ENCODE measurements at regions not wholly inside any gene's neighbourhood (a gene's known extent, or its start where the extent isn't known, plus 50 kb on each side); places are given as distances from the start of the nearest gene placed in this dataset.

DNA sequence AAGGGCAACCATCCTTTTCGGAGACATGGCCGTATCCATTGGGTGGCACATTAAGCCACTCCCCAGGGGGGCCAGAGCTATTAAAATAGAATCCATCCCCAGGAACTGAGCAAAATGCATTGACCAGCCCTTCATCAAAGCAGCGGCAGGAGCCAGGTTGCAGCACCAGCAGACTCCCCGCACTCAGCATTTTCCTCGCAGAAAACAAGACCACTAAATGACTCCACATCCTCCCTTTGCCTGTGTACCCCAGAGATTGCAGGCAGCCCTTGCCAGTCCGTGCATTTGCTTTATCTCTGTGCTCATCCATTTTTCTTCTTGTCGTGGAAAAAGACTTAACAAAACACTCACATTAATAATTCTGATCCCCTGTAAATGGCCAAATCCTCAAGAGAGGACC lies 144.4 kb upstream of the LARGE1 start:
- H3K9me3 ChIP-seq (replicated peaks; ENCODE audit: control insufficient read depth, insufficient read depth, low read length), result peaks cover 13% of the 10 kb centered on the region
- TF ChIP-seq MYC (IDR thresholded peaks at IDR 0.05; ENCODE audit: low read depth, low read length) (no peak), FOS (IDR thresholded peaks at IDR 0.05; ENCODE audit: borderline replicate concordance, insufficient read depth, low read length) (no peak), POLR2A (IDR thresholded peaks at IDR 0.05; ENCODE audit: low read depth, low read length) (no peak), POLR2AphosphoS5 (IDR thresholded peaks at IDR 0.05; ENCODE audit: insufficient read depth, low read depth, low read length) (no peak), GATA2 (IDR thresholded peaks at IDR 0.05; ENCODE audit: insufficient read depth, insufficient read length, low read depth, low read length) (no peak), JUN (IDR thresholded peaks at IDR 0.05; ENCODE audit: borderline replicate concordance, insufficient read depth, insufficient read length, low read depth) (no peak), EZH2 (IDR thresholded peaks at IDR 0.05; ENCODE audit: borderline replicate concordance, low read depth, low read length, severe bottlenecking) (no peak)
- TF ChIP-seq, protein P1, sequence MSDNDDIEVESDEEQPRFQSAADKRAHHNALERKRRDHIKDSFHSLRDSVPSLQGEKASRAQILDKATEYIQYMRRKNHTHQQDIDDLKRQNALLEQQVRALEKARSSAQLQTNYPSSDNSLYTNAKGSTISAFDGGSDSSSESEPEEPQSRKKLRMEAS (IDR thresholded peaks at IDR 0.05; ENCODE audit: insufficient read depth, insufficient read length), result no peak
- TF ChIP-seq, protein P2, sequence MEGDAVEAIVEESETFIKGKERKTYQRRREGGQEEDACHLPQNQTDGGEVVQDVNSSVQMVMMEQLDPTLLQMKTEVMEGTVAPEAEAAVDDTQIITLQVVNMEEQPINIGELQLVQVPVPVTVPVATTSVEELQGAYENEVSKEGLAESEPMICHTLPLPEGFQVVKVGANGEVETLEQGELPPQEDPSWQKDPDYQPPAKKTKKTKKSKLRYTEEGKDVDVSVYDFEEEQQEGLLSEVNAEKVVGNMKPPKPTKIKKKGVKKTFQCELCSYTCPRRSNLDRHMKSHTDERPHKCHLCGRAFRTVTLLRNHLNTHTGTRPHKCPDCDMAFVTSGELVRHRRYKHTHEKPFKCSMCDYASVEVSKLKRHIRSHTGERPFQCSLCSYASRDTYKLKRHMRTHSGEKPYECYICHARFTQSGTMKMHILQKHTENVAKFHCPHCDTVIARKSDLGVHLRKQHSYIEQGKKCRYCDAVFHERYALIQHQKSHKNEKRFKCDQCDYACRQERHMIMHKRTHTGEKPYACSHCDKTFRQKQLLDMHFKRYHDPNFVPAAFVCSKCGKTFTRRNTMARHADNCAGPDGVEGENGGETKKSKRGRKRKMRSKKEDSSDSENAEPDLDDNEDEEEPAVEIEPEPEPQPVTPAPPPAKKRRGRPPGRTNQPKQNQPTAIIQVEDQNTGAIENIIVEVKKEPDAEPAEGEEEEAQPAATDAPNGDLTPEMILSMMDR (IDR thresholded peaks at IDR 0.05; ENCODE audit: extremely low read depth in 1 of 2, insufficient read depth in 1 of 2, low read depth in 1 of 2, low read length in 2 of 2), result no peak
- no peak for DNase-seq (ENCODE audit: low read depth, low spot score)
- H3K27ac ChIP-seq (ENCODE audit: insufficient read depth, low read depth, low read length), result no peak overlapping the region
- BruUV-seq (replicated peaks), result no TSS peak
- no peaks in the 10 kb centered on the region for H4K20me1 ChIP-seq (replicated peaks; ENCODE audit: control insufficient read depth, extremely low read depth, insufficient read depth, low read length)
- H3K9ac ChIP-seq (replicated peaks; ENCODE audit: extremely low read depth, insufficient read depth, low read length), result no peak overlapping the region
- H3K79me2 ChIP-seq (ENCODE audit: control insufficient read depth, insufficient read depth, low read length), result no peaks in the 10 kb centered on the region
- ChIA-PET POLR2A (no interaction called here), CTCF (no interaction called here)
- H3K4me1 ChIP-seq (ENCODE audit: control insufficient read depth, extremely low read depth, insufficient read depth, low read length), result no peaks in the 10 kb centered on the region
- H3K9me1 ChIP-seq (replicated peaks; ENCODE audit: control insufficient read depth, extremely low read depth, insufficient read depth, low read length), result no peaks in the 10 kb centered on the region
- no peak overlapping the region for H3K4me2 ChIP-seq (ENCODE audit: insufficient read depth, low read length)
- no peak overlapping the region for H2AFZ ChIP-seq (ENCODE audit: low read depth, low read length)
- no peak for FAIRE-seq
- dilution Hi-C loops (cut with MboI; ENCODE audit: extremely low pct_ligation_motif_present, low sequenced_read_pairs), result no loop called here
- no peak overlapping the region for H3K4me3 ChIP-seq (replicated peaks in 1 of 3; ENCODE audit: insufficient read depth in 1 of 3, low read depth in 1 of 3, low read length in 3 of 3)
- H3K36me3 ChIP-seq (ENCODE audit: control insufficient read depth in 2 of 2, extremely low read depth in 1 of 2, insufficient read depth in 2 of 2, low read length in 2 of 2), result no peaks in the 10 kb centered on the region
- no peaks in the 10 kb centered on the region for H3K27me3 ChIP-seq (ENCODE audit: control insufficient read depth in 2 of 2, insufficient read depth in 2 of 2, low read length in 2 of 2)
- intact Hi-C loops (cut with micrococcal nuclease), result no loop called here

Measured in endothelial cell of umbilical vein (primary cell).